ENCODE measurements at regions not wholly inside any gene's neighbourhood (a gene's known extent, or its start where the extent isn't known, plus 50 kb on each side); places are given as distances from the start of the nearest gene placed in this dataset.

- Histone ChIP-seq H3K79me2 (ENCODE audit: insufficient read depth, low read length) (no peaks in the 10 kb centered on the region), H3F3A (ENCODE audit: insufficient read depth) (no peaks in the 10 kb centered on the region), H3K4me2 (ENCODE audit: low read depth, low read length, poor library complexity, severe bottlenecking) (no peak overlapping the region), H3K4me3 (ENCODE audit: insufficient read depth, low read length, poor library complexity, severe bottlenecking) (no peak overlapping the region), H3K27ac (ENCODE audit: low read depth, low read length) (no peak overlapping the region), H3K36me3 (ENCODE audit: low read length) (no peaks in the 10 kb centered on the region), H4K20me1 (ENCODE audit: low read depth, low read length) (no peaks in the 10 kb centered on the region), H3K9me2 (replicated peaks; ENCODE audit: insufficient read depth, low read length) (no peaks in the 10 kb centered on the region), H3K9me3 (ENCODE audit: insufficient read depth, low read length) (no peaks in the 10 kb centered on the region), H3K9ac (ENCODE audit: low read length) (no peak overlapping the region), H3K27me3 (ENCODE audit: low read length) (no peaks in the 10 kb centered on the region; the same call in 1 of the 2 replicates), H2AFZ (ENCODE audit: low read depth, low read length, severe bottlenecking) (no peak overlapping the region)
- TF ChIP-seq CTCF (IDR thresholded peaks at IDR 0.05; ENCODE audit: insufficient read depth, low read length, poor library complexity, severe bottlenecking) (no peak), EZH2phosphoT487 (conservative IDR thresholded peaks at IDR 0.05; ENCODE audit: low read length) (no peak)
Observed at GRCh38 chr6:169956580-169956979, 205.2 kb downstream of the ERMARD start.

GRCh38 chr6:169955731-169956437, 204.5 kb downstream of the ERMARD start:
- Histone ChIP-seq H4K20me1 (ENCODE audit: low read depth, low read length) (no peaks in the 10 kb centered on the region), H2AFZ (ENCODE audit: low read depth, low read length, severe bottlenecking) (no peak overlapping the region), H3F3A (ENCODE audit: insufficient read depth) (no peaks in the 10 kb centered on the region), H3K36me3 (ENCODE audit: low read length) (no peaks in the 10 kb centered on the region), H3K4me2 (ENCODE audit: low read depth, low read length, poor library complexity, severe bottlenecking) (no peak overlapping the region), H3K9me2 (replicated peaks; ENCODE audit: insufficient read depth, low read length) (no peaks in the 10 kb centered on the region), H3K4me3 (ENCODE audit: insufficient read depth, low read length, poor library complexity, severe bottlenecking) (no peak overlapping the region), H3K79me2 (ENCODE audit: insufficient read depth, low read length) (no peaks in the 10 kb centered on the region), H3K9ac (ENCODE audit: low read length) (no peak overlapping the region), H3K9me3 (ENCODE audit: insufficient read depth, low read length) (no peaks in the 10 kb centered on the region), H3K27me3 (ENCODE audit: low read length) (no peaks in the 10 kb centered on the region; the same call in 1 of the 2 replicates), H3K27ac (ENCODE audit: low read depth, low read length) (no peak overlapping the region)
- TF ChIP-seq EZH2phosphoT487 (conservative IDR thresholded peaks at IDR 0.05; ENCODE audit: low read length), result no peak
- TF ChIP-seq CTCF (IDR thresholded peaks at IDR 0.05; ENCODE audit: insufficient read depth, low read length, poor library complexity, severe bottlenecking), result no peak

DNA sequence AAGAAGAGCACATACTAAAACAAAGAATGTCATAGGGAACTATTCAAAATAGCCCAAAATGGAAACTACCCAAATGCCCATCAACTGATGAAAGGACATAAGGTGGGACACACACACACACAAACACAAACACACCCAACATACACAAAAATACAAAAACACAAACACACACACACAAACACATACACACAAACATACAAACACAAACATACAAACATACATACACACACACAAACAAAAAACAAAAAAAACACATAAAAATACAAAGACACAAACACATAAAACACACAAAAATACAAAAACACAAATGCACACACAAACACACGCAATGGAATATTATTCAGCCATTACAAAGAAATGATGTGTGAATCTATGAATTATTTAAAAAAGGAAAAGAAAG, 203.6 kb downstream of the ERMARD start:
- no peaks in the 10 kb centered on the region for H3K36me3 ChIP-seq (ENCODE audit: low read length)
- H3K9me3 ChIP-seq (ENCODE audit: insufficient read depth, low read length), result no peaks in the 10 kb centered on the region
- no peaks in the 10 kb centered on the region for H3F3A ChIP-seq (ENCODE audit: insufficient read depth)
- no peak overlapping the region for H3K4me3 ChIP-seq (ENCODE audit: insufficient read depth, low read length, poor library complexity, severe bottlenecking)
- H3K27me3 ChIP-seq (ENCODE audit: low read length), result no peaks in the 10 kb centered on the region; the same call in 1 of the 2 replicates
- no peaks in the 10 kb centered on the region for H3K79me2 ChIP-seq (ENCODE audit: insufficient read depth, low read length)
- no peaks in the 10 kb centered on the region for H3K9me2 ChIP-seq (replicated peaks; ENCODE audit: insufficient read depth, low read length)
- H2AFZ ChIP-seq (ENCODE audit: low read depth, low read length, severe bottlenecking), result no peak overlapping the region
- H4K20me1 ChIP-seq (ENCODE audit: low read depth, low read length), result no peaks in the 10 kb centered on the region
- H3K9ac ChIP-seq (ENCODE audit: low read length), result no peak overlapping the region
- H3K4me2 ChIP-seq (ENCODE audit: low read depth, low read length, poor library complexity, severe bottlenecking), result no peak overlapping the region
- no peak overlapping the region for H3K27ac ChIP-seq (ENCODE audit: low read depth, low read length)
- TF ChIP-seq EZH2phosphoT487 (conservative IDR thresholded peaks at IDR 0.05; ENCODE audit: low read length) (no peak), CTCF (IDR thresholded peaks at IDR 0.05; ENCODE audit: insufficient read depth, low read length, poor library complexity, severe bottlenecking) (no peak)

All from SU-DHL-6 (cell line).